ENCODE measurements at regions not wholly inside any gene's neighbourhood (a gene's known extent, or its start where the extent isn't known, plus 50 kb on each side); places are given as distances from the start of the nearest gene placed in this dataset.
"Not testable (repeated sequence)": the region's sequence is repeated elsewhere in the genome, so short reads cannot be mapped to it uniquely, and the experiment has no call there.

DNA sequence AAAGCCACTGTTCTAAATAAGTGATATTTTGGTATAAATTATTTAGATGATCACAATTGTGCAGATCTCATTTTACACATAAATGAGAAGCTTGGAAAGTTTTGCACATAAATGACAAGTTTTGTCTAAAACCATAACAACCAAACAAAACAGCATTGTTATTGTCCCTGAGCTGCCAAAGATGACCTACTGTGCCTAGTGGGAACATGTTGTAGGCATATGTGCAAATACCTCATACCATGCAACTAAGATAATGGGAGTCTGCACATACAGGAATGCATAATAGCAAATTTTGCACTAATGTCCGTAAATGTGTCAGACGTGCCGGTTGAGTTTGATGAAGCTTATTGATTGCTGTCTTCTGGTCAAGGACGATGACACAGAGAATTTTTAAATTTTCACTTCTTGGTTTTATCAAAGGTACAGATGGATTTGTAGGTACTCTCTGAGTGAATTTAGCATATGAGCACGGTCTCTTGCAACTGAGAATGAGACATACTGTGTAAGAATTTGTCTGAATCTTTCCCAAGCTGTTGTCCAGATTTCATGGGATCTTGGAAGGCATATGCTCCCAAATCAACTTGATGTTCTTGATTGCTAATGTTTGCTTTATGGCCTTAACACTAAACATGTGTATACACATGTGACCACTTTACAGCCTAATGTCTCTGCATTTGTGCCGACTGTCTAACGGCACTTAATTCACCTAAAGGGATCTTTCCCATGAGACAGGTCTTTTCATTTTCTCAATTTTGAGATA lies 1133.5 kb downstream of the FAT4 start:
- no peak for DNase-seq

DNA sequence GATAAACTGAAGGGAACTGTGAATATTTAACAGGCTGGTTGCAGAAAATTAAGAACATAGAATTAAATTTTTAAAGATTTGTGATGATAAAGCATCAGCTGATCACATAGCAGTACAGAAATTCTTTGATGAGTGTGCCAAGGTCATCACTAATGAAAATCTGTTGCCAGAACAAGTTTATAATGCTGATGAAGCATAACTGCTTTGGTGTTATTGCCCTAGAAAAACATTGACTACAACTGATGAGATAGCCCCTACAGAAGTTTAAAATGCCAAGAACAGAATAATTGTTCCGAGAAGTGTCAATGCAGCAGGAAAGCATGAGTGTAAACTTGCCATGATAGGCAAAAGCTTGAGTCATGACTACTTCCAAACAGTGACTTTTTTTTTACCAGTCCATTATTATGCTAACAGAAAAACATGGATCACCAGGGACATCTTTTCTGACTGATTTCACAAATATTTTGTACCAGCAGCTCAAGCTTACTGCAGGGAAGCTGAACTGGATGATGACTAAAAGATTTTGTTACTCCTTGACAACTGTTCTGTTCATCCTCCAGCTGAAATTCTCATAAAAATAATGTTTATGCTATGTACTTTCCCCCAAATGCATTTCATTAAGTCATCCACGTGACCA lies 1136.6 kb downstream of the FAT4 start:
- DNase-seq = no peak

DNA sequence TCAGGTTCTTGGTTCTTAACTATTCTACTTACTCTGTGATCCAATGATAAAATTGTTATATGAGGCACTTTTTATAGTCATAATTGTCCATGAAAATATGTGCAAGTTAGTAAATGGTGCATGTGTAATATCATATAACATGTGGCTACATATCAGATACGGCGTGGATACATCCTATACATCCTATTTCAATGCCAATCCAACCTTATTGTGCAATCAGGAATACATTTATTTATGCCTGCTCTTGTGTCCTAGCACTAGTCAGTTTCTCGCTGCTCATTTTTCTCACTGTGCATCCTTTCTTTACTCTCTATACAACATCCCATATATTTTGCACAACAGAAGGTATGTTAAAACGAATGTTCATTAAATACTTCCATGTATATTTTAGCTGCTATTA lies 1141.1 kb downstream of the FAT4 start:
- no peak for DNase-seq

- DNase-seq = no peak
These were observed 1144.2 kb downstream of the FAT4 start for GRCh38 chr4:126458993-126459392.

DNA sequence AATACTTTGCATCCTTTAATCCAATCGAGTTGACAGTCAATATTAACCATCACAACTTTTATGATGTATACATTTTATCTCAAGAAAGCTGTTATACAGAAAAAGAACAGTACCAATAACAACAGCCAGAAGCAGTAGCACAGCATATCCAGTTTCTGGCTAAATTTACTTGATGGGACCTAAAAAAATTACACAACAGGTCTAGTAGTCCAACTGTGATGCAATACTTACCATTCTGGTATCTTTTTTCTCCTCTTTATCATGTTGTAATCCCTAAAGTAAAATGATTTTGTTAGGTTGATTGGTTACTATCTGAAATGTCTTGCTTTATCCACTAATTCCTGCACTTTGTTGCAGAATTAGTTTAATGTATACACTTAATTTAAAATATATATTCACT lies 1150.6 kb downstream of the FAT4 start:
- DNase-seq = no peak

- no peak for DNase-seq
These were observed 1152.1 kb downstream of the FAT4 start for GRCh38 chr4:126466848-126467247.

- no peak for DNase-seq
These were observed 1153.4 kb downstream of the FAT4 start for GRCh38 chr4:126468144-126468543.

DNA sequence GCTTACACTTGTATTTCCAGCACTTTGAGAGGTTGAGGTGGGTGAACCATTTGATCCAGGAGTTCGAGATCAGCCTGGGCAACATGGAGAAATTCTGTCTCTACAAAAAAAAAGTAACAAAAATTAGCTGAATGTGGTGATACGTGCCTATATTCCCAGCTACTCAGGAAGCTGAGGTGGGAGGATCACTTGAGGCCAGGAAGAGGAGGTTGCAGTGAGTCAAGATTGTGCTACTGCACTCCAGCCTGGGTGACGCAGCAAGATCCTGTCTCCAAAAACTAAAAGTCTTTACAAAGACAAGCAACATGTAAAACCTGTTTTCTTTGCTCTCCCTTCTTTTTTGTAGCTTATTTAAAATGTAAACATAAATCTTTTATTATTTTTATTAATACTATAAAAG lies 1156.1 kb downstream of the FAT4 start:
- DNase-seq = no peak

GRCh38 chr4:126475730-126476129 lies 1157.0 kb upstream of the INTU start:
- DNase-seq = no peak

GRCh38 chr4:126479709-126480108 lies 1153.0 kb upstream of the INTU start:
- no peak for DNase-seq

- DNase-seq = no peak
These were observed 1150.4 kb upstream of the INTU start for GRCh38 chr4:126482311-126482710.

DNA sequence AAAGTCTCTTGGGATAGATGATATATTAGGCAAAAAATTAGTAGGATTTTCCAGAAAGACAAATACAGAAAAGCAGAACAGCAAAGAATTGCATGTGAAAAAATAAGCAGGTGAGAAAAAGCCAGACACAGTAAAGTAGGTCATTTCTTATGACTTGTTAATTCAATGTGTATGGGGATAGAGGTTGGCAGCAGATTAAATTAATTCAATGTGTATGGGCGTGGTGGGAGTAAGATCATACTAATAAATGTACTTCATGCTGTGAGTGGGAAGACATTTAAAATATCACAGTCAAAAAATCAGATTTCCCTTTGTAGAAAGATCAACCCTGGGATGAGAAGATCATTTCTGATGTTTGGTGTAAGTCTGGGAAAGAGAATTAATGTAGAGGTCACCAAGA lies 1146.4 kb upstream of the INTU start:
- no peak for DNase-seq

DNA sequence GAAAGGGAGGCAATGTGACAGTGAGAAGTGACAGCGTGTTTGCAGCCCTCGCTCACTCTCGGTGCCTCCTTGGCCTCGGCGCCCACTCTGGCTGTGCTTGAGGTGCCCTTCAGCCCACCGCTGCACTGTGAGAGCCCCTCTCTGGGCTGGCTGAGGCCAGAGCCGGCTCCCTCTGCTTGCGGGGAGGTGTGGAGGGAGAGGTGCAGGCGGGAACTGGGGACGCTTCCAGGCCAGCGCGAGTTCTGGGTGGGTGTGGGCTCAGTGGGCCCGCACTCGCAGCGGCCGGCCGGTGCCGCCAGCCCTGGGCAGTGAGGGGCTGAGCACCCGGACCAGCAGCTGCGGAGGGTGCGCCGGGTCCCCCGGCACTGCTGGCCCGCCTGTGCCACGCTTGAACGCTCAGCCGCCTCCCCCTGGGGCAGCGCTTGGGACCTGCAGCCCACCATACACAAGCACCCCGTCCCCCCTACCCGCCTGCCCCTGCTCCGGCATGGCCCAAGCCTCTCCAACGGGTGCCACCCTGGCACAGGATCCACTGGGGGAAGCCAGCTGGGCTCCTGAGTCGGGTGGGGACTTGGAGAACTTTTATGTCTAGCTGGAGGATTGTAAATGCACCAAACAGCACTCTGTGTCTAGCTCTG lies 1142.8 kb upstream of the INTU start:
- DNase-seq = no peak

GRCh38 chr4:126495163-126495752 lies 1137.5 kb upstream of the INTU start:
- DNase-seq = no peak

GRCh38 chr4:126512979-126513378 lies 1119.8 kb upstream of the INTU start:
- DNase-seq = no peak

DNA sequence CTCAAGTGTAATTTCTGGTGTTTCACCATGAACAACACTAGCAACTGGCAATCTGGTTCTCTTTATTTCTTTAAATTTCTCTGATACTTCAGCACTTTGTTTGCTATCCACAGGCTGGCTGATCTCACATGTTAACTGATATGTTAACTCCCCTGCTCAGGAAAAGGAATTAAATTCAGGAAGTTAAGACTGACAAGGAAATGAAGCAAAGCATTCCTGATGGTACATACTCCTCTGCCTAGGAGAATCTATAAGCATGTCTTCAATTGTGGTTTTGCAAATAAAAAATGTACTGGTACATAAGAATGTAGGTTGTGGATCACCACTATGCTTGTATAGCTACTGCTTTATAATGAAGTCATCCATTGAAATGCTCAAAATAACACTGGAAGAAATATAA lies 1119.2 kb upstream of the INTU start:
- no peak for DNase-seq

GRCh38 chr4:126520731-126521130 lies 1112.0 kb upstream of the INTU start:
- no peak for DNase-seq

DNA sequence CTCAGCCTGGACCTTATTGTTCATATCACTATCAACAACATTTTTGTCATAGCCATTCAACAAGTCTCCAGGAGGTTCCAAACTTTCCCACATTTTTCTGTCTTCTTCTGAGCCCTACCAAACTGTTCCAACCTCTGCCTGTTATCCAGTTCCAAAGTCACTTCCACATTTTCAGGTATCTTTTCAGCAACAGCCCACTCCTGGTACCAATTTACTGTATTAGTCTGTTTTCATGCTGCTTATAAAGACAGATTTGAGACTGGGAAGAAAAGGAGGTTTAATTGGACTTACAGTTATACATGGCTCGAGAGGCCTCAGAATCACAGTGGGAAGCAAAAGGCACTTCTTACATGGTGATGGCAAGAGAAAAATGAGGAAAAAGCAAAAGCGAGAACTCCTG lies 1107.4 kb upstream of the INTU start:
- not testable (repeated sequence) for DNase-seq

- no peak for DNase-seq
These were observed 1106.4 kb upstream of the INTU start for GRCh38 chr4:126526335-126526734.

- DNase-seq = no peak
These were observed 1102.8 kb upstream of the INTU start for GRCh38 chr4:126529997-126530396.

DNA sequence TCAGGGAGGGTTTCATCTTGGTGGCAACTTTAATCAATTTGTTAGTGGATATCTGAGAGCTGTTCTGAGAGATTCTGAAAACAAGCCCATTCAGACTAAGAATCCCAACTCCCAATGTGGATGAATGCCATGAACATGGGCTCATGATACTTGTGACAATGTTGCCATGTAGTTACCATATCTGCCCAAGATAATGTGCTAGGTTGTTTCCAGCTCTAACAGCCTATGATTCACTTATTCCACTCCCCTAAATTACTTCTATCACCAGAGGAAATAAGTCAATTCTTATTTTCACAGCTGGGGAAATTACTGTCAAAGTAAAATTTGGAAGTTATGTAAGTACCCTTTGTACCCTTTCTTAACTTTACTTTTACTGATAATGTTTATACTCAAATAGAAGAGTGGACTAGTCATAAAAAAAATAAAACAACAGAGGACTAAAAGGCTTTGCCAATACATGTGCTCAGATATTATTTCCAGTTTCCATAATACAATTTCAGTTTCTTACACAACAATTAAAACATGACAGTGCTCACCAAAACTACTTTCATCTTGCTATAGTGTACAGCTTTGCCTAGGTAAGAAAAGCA lies 1101.7 kb upstream of the INTU start:
- no peak for DNase-seq

GRCh38 chr4:126532527-126532926 lies 1100.2 kb upstream of the INTU start:
- no peak for DNase-seq

Measured in occipital lobe (tissue), 1 donor.